LNCaP clone FGC (cell line): ENCODE measurements at regions not wholly inside any gene's neighbourhood (a gene's known extent, or its start where the extent isn't known, plus 50 kb on each side); places are given as distances from the start of the nearest gene placed in this dataset.

Experiments used
- DNase-seq: peaks from one replicate; pipeline ENCODE4 v3.0.0-alpha.2; 2011; ENCODE audit warnings: low read depth
- H3K4me3 ChIP-seq: 2 replicates; pipeline ENCODE4 v1.5.1; 2011; ENCODE audit warnings: mild to moderate bottlenecking, low read depth, low read length, control low read depth
- CTCF ChIP-seq: IDR thresholded peaks from 2 replicates; pipeline ENCODE4 v1.5.1; 2012; ENCODE audit warnings: mild to moderate bottlenecking; ENCODE audit not compliant: control insufficient read depth, insufficient read depth; ENCODE audit errors: extremely low read depth

- DNase-seq, result no peak
- no peak overlapping the region for H3K4me3 ChIP-seq
- TF ChIP-seq CTCF, result no peak
These were observed 53.1 kb upstream of the UCN3 start for GRCh38 chr10:5311617-5312016.

- peak; percentile 22 for DNase-seq
- H3K4me3 ChIP-seq, result no peak overlapping the region
- TF ChIP-seq CTCF, result no peak
These were observed 49.9 kb upstream of the UCN3 start for GRCh38 chr10:5314840-5315239.
